Keratinocyte (primary cell): ENCODE measurements at regions not wholly inside any gene's neighbourhood (a gene's known extent, or its start where the extent isn't known, plus 50 kb on each side); places are given as distances from the start of the nearest gene placed in this dataset.

Source experiments
- DNase-seq: peaks from one replicate; pipeline ENCODE4 v3.0.0-alpha.2; 2011; ENCODE audit warnings: low read depth, missing footprints, low spot score
- FAIRE-seq: peaks from 2 replicates; lab custom pipeline; 2011; peaks lifted over from hg19 to GRCh38; lab: Jason Lieb, UNC
- H2AFZ ChIP-seq: 2 replicates; pipeline ENCODE4 v1.6.0; 2012; ENCODE audit warnings: low read length, control low read depth, inconsistent platforms; ENCODE audit not compliant: control insufficient read depth
- H3K27ac ChIP-seq: 2 replicates; pipeline ENCODE4 v1.5.1; 2011; ENCODE audit warnings: low read length; ENCODE audit not compliant: control insufficient read depth, insufficient read depth
- H3K27me3 ChIP-seq: 3 replicates; pipeline ENCODE4 v1.6.0; 2011; ENCODE audit warnings: low read length; ENCODE audit not compliant: control insufficient read depth, insufficient read depth; ENCODE audit errors: extremely low read depth
- H3K36me3 ChIP-seq, 2 experiments: 2 replicates in 1 of 2; 3 replicates in 1 of 2; pipeline ENCODE4 v1.5.1; 2011; ENCODE audit warnings: low read length in 2 of 2, mild to moderate bottlenecking in 1 of 2; ENCODE audit not compliant: control insufficient read depth in 2 of 2, insufficient read depth in 2 of 2; ENCODE audit errors: extremely low read depth in 1 of 2
- H3K4me1 ChIP-seq: 3 replicates; pipeline ENCODE4 v1.5.1; 2011; ENCODE audit warnings: low read length; ENCODE audit not compliant: control insufficient read depth, insufficient read depth; ENCODE audit errors: extremely low read depth
- H3K4me2 ChIP-seq: 3 replicates; pipeline ENCODE4 v1.6.0; 2011; ENCODE audit warnings: low read depth, low read length; ENCODE audit not compliant: control insufficient read depth, insufficient read depth; ENCODE audit errors: extremely low read depth
- H3K4me3 ChIP-seq, 3 experiments: fragments of 200-600 bp in 1 of 3; sonication (generic) in 1 of 3; 2 replicates in 2 of 3; 3 replicates in 1 of 3; pipeline ENCODE4 v1.5.1; 2011 to 2016; ENCODE audit warnings: low read length in 3 of 3, mild to moderate bottlenecking in 3 of 3, control low read depth in 2 of 3, inconsistent platforms in 1 of 3, low read depth in 1 of 3, mixed read lengths in 1 of 3, mixed run types in 1 of 3, moderate library complexity in 1 of 3; ENCODE audit not compliant: control insufficient read depth in 2 of 3, insufficient read depth in 2 of 3; ENCODE audit errors: extremely low read depth in 1 of 3
- H3K79me2 ChIP-seq: 2 replicates; pipeline ENCODE4 v1.6.0; 2012; ENCODE audit warnings: low read length; ENCODE audit not compliant: control insufficient read depth, insufficient read depth
- H3K9ac ChIP-seq: 3 replicates; pipeline ENCODE4 v1.6.0; 2011; ENCODE audit warnings: low read length; ENCODE audit not compliant: control insufficient read depth, insufficient read depth; ENCODE audit errors: extremely low read depth
- H3K9me1 ChIP-seq: 3 replicates; pipeline ENCODE4 v1.6.0; 2011; ENCODE audit warnings: low read length; ENCODE audit not compliant: control insufficient read depth, insufficient read depth; ENCODE audit errors: extremely low read depth
- H3K9me3 ChIP-seq: 2 replicates; pipeline ENCODE4 v1.5.1; 2012; ENCODE audit warnings: low read depth, low read length; ENCODE audit not compliant: control insufficient read depth
- H4K20me1 ChIP-seq: 3 replicates; pipeline ENCODE4 v1.6.0; 2011; ENCODE audit warnings: low read length; ENCODE audit not compliant: control insufficient read depth, insufficient read depth; ENCODE audit errors: extremely low read depth
- EZH2 ChIP-seq: IDR thresholded peaks from one replicate; pipeline ENCODE4 v1.6.1; 2012; ENCODE audit warnings: inconsistent platforms, mild to moderate bottlenecking, low read length, moderate library complexity
- dilution Hi-C: fragments of 300-500 bp; cut with MboI; formaldehyde crosslinking; loops from one replicate; pipeline ENCODE4 v1.7.0; 2020; ENCODE audit warnings: low sequenced_read_pairs; ENCODE audit not compliant: extremely low pct_ligation_motif_present
- TF ChIP-seq, protein P1 (sequence below), 3 experiments: IDR thresholded peaks in 1 of 3; conservative IDR thresholded peaks in 1 of 3; optimal IDR thresholded peaks in 1 of 3; 2 replicates in 2 of 3; 3 replicates in 1 of 3; pipeline versions ENCODE3 to v1.5.1; 2011; ENCODE audit warnings: low read length in 3 of 3, mild to moderate bottlenecking in 3 of 3, moderate library complexity in 2 of 3, control low read depth in 1 of 3, inconsistent platforms in 1 of 3; ENCODE audit not compliant: insufficient read depth in 2 of 3; ENCODE audit errors: extremely low read depth in 1 of 3

DNA sequence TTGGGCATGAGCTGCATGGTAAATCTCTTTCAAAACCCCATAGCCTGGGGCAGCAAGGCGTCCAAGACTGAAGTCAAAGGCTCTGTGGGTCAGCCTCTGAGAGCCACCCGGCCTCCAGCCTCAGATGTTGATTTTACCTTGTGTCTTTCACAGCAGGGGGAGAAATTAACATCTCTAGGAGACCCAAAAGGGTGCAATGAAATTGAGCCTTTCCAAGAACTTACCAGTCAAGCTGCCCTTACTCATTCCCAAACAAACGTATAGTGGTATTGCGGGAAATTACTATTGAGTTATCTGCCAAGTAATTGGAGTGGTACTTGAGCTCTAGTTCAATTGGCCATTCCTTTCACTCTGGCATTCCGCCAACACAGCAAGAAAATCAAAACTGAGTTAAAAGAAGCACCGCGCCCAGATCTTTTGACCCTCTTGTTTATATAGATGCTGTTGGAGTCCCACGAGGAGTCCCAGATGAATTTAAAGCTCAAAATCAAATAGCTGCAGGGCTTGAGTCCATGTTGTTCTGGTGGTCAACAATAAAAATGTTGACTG, 380.7 kb upstream of the SYT1 start:
- FAIRE-seq (no peak), DNase-seq (no peak)
- no peaks in the 10 kb centered on the region for H3K9me3 ChIP-seq
- dilution Hi-C loops = no loop called here
- no peak overlapping the region for H3K27ac ChIP-seq
- no peaks in the 10 kb centered on the region for H3K36me3 ChIP-seq
- H3K4me3 ChIP-seq = no peak overlapping the region
- no peaks in the 10 kb centered on the region for H3K9me1 ChIP-seq
- H3K79me2 ChIP-seq = no peaks in the 10 kb centered on the region
- no peak for TF ChIP-seq EZH2
- TF ChIP-seq, protein P1, sequence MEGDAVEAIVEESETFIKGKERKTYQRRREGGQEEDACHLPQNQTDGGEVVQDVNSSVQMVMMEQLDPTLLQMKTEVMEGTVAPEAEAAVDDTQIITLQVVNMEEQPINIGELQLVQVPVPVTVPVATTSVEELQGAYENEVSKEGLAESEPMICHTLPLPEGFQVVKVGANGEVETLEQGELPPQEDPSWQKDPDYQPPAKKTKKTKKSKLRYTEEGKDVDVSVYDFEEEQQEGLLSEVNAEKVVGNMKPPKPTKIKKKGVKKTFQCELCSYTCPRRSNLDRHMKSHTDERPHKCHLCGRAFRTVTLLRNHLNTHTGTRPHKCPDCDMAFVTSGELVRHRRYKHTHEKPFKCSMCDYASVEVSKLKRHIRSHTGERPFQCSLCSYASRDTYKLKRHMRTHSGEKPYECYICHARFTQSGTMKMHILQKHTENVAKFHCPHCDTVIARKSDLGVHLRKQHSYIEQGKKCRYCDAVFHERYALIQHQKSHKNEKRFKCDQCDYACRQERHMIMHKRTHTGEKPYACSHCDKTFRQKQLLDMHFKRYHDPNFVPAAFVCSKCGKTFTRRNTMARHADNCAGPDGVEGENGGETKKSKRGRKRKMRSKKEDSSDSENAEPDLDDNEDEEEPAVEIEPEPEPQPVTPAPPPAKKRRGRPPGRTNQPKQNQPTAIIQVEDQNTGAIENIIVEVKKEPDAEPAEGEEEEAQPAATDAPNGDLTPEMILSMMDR (optimal IDR thresholded peaks at IDR 0.05 in 1 of 3, IDR thresholded peaks at IDR 0.05 in 1 of 3, conservative IDR thresholded peaks at IDR 0.05 in 1 of 3; ENCODE audit: extremely low read depth in 1 of 3, insufficient read depth in 2 of 3, low read length in 3 of 3) = no peak
- no peaks in the 10 kb centered on the region for H4K20me1 ChIP-seq
- H3K4me2 ChIP-seq = no peak overlapping the region
- no peak overlapping the region for H3K9ac ChIP-seq
- H2AFZ ChIP-seq = no peak overlapping the region
- no peaks in the 10 kb centered on the region for H3K27me3 ChIP-seq
- no peaks in the 10 kb centered on the region for H3K4me1 ChIP-seq

DNA sequence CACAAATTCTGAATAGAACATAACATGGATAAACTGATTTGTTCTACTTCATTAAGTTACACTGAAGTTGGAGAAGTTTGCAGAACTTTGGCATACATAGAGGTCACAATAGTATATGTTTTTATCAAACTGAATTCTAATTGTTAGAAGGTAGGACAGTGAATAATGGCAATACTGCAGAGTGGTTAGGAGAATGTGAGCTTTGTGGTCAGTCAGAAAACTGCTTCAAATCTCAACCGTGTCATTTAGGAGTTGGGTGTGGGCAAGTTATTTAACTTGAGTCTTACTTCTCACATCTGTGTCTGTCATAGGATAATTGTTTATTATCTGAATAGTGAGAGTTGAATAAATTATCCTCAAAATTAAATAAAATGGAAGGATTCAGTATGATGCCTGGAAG, 374.6 kb upstream of the SYT1 start:
- Histone ChIP-seq H4K20me1 (no peaks in the 10 kb centered on the region), H3K4me1 (no peaks in the 10 kb centered on the region), H3K79me2 (no peaks in the 10 kb centered on the region), H3K27me3 (no peaks in the 10 kb centered on the region), H2AFZ (no peak overlapping the region), H3K36me3 (no peaks in the 10 kb centered on the region), H3K4me3 (no peak overlapping the region), H3K9me1 (no peaks in the 10 kb centered on the region), H3K9ac (no peak overlapping the region), H3K9me3 (no peaks in the 10 kb centered on the region), H3K27ac (no peak overlapping the region), H3K4me2 (no peak overlapping the region)
- no peak for TF ChIP-seq EZH2
- TF ChIP-seq, protein P1 (optimal IDR thresholded peaks at IDR 0.05 in 1 of 3, IDR thresholded peaks at IDR 0.05 in 1 of 3, conservative IDR thresholded peaks at IDR 0.05 in 1 of 3; ENCODE audit: extremely low read depth in 1 of 3, insufficient read depth in 2 of 3, low read length in 3 of 3) = no peak
- no peak for FAIRE-seq
- DNase-seq = no peak
- dilution Hi-C loops = no loop called here
